ENCODE measurements at regions not wholly inside any gene's neighbourhood (a gene's known extent, or its start where the extent isn't known, plus 50 kb on each side); places are given as distances from the start of the nearest gene placed in this dataset.

DNA sequence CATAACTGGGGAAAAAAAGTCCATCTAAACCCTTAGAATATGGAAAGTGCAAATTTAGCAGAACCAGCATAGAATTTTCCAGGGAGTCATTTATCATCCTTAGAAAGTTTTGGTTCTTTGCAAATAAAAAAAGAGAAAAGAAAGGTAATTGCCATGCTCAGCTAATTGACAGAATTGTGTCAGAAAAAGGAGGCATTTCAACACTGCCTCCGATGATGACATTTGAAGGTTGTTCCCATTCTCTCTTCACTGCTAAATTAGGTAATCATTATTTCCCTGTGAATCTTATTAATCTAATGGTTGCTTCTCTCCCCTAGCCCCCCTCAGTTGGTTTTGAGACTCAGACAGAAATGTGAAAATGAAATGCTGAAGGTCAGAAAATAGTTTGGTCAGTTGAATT lies 139.2 kb downstream of the PDCD6IP start:
- H3K4me2 ChIP-seq (ENCODE audit: low read depth, low read length, poor library complexity, severe bottlenecking) = no peak overlapping the region
- no peaks in the 10 kb centered on the region for H3K27me3 ChIP-seq (ENCODE audit: low read length)
- no peak overlapping the region for H3K9ac ChIP-seq (ENCODE audit: low read length)
- no peaks in the 10 kb centered on the region for H3K36me3 ChIP-seq (ENCODE audit: low read length)
- TF ChIP-seq, protein P1, sequence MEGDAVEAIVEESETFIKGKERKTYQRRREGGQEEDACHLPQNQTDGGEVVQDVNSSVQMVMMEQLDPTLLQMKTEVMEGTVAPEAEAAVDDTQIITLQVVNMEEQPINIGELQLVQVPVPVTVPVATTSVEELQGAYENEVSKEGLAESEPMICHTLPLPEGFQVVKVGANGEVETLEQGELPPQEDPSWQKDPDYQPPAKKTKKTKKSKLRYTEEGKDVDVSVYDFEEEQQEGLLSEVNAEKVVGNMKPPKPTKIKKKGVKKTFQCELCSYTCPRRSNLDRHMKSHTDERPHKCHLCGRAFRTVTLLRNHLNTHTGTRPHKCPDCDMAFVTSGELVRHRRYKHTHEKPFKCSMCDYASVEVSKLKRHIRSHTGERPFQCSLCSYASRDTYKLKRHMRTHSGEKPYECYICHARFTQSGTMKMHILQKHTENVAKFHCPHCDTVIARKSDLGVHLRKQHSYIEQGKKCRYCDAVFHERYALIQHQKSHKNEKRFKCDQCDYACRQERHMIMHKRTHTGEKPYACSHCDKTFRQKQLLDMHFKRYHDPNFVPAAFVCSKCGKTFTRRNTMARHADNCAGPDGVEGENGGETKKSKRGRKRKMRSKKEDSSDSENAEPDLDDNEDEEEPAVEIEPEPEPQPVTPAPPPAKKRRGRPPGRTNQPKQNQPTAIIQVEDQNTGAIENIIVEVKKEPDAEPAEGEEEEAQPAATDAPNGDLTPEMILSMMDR (IDR thresholded peaks at IDR 0.05; ENCODE audit: insufficient read depth, low read length, poor library complexity, severe bottlenecking) = no peak
- no peak for TF ChIP-seq EZH2phosphoT487 (conservative IDR thresholded peaks at IDR 0.05; ENCODE audit: low read length)
- H3K9me2 ChIP-seq (replicated peaks; ENCODE audit: insufficient read depth, low read length) = no peaks in the 10 kb centered on the region
- H3K9me3 ChIP-seq (ENCODE audit: insufficient read depth, low read length) = no peaks in the 10 kb centered on the region
- no peaks in the 10 kb centered on the region for H3F3A ChIP-seq (ENCODE audit: insufficient read depth)
- H2AFZ ChIP-seq (ENCODE audit: low read depth, low read length, severe bottlenecking) = no peak overlapping the region
- H3K79me2 ChIP-seq (ENCODE audit: insufficient read depth, low read length) = no peaks in the 10 kb centered on the region
- H3K27ac ChIP-seq (ENCODE audit: low read depth, low read length) = no peak overlapping the region
- no peaks in the 10 kb centered on the region for H4K20me1 ChIP-seq (ENCODE audit: low read depth, low read length)
- no peak overlapping the region for H3K4me3 ChIP-seq (ENCODE audit: insufficient read depth, low read length, poor library complexity, severe bottlenecking)

DNA sequence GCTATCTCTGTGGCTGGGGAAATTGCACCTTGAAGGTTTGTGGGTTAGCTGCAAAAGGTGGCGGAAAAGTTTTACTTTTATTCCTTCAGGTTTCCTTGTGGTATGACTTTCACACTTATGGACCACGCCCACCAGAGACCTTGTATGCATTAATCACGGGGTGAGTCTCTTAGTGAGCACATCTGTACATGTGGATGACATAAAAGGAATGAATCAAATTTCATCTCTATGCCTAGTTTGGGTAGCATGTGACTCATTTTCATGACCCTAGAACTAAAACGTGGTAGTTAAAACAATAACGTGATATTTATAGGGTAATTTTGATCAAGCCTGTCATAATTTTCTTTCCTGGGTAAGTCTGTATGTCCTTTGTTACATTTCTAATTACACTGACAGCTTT lies 141.7 kb downstream of the PDCD6IP start:
- Histone ChIP-seq H2AFZ (ENCODE audit: low read depth, low read length, severe bottlenecking) (no peak overlapping the region), H3K9me3 (ENCODE audit: insufficient read depth, low read length) (no peaks in the 10 kb centered on the region)

DNA sequence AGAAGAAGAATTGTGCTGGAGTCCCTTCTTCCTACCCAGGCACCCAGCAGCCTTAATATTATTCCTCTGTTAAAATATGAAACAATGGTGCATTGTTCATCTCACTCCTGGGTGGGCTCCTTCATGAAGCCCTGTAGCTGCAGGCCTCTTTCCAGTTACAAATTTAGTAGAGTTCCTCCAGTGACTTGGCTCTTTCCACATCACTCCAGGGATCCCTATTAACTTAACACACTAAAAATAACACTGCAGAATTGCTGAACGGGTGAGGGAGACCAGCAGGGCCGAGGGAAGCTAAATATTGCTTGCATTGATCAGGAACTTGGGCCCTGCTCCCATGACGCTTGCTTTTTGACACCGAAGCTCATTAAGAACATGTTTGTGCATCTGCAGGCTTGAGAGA lies 142.3 kb downstream of the PDCD6IP start:
- TF ChIP-seq EZH2phosphoT487 (conservative IDR thresholded peaks at IDR 0.05; ENCODE audit: low read length) = no peak
- TF ChIP-seq, protein P1 (IDR thresholded peaks at IDR 0.05; ENCODE audit: insufficient read depth, low read length, poor library complexity, severe bottlenecking) = no peak
- Histone ChIP-seq H4K20me1 (ENCODE audit: low read depth, low read length) (no peaks in the 10 kb centered on the region), H3K9ac (ENCODE audit: low read length) (no peak overlapping the region), H2AFZ (ENCODE audit: low read depth, low read length, severe bottlenecking) (no peak overlapping the region), H3K9me2 (replicated peaks; ENCODE audit: insufficient read depth, low read length) (no peaks in the 10 kb centered on the region), H3K27ac (ENCODE audit: low read depth, low read length) (no peak overlapping the region), H3K9me3 (ENCODE audit: insufficient read depth, low read length) (no peaks in the 10 kb centered on the region), H3K4me3 (ENCODE audit: insufficient read depth, low read length, poor library complexity, severe bottlenecking) (no peak overlapping the region), H3K36me3 (ENCODE audit: low read length) (no peaks in the 10 kb centered on the region), H3K4me2 (ENCODE audit: low read depth, low read length, poor library complexity, severe bottlenecking) (no peak overlapping the region), H3K27me3 (ENCODE audit: low read length) (no peaks in the 10 kb centered on the region), H3F3A (ENCODE audit: insufficient read depth) (no peaks in the 10 kb centered on the region), H3K79me2 (ENCODE audit: insufficient read depth, low read length) (no peaks in the 10 kb centered on the region)

More for the DNA sequence above, 141.7 kb downstream of the PDCD6IP start:
- Histone ChIP-seq H4K20me1 (ENCODE audit: low read depth, low read length) (no peaks in the 10 kb centered on the region), H3K27ac (ENCODE audit: low read depth, low read length) (no peak overlapping the region), H3K9ac (ENCODE audit: low read length) (no peak overlapping the region), H3K27me3 (ENCODE audit: low read length) (no peaks in the 10 kb centered on the region), H3K9me2 (replicated peaks; ENCODE audit: insufficient read depth, low read length) (no peaks in the 10 kb centered on the region), H3K4me3 (ENCODE audit: insufficient read depth, low read length, poor library complexity, severe bottlenecking) (no peak overlapping the region), H3K36me3 (ENCODE audit: low read length) (no peaks in the 10 kb centered on the region), H3K4me2 (ENCODE audit: low read depth, low read length, poor library complexity, severe bottlenecking) (no peak overlapping the region), H3F3A (ENCODE audit: insufficient read depth) (no peaks in the 10 kb centered on the region), H3K79me2 (ENCODE audit: insufficient read depth, low read length) (no peaks in the 10 kb centered on the region)
- TF ChIP-seq, protein P1 (IDR thresholded peaks at IDR 0.05; ENCODE audit: insufficient read depth, low read length, poor library complexity, severe bottlenecking) = no peak
- no peak for TF ChIP-seq EZH2phosphoT487 (conservative IDR thresholded peaks at IDR 0.05; ENCODE audit: low read length)
